ENCODE measurements at regions not wholly inside any gene's neighbourhood (a gene's known extent, or its start where the extent isn't known, plus 50 kb on each side); places are given as distances from the start of the nearest gene placed in this dataset.

GRCh38 chr9:107068581-107068980, 205.6 kb downstream of the ZNF462 start:
- TF ChIP-seq CTCF (conservative IDR thresholded peaks at IDR 0.05; ENCODE audit: low read depth, low read length) (no peak), POLR2A (IDR thresholded peaks at IDR 0.05; ENCODE audit: low read depth, low read length) (no peak)
